K562 (cell line): ENCODE measurements at regions not wholly inside any gene's neighbourhood (a gene's known extent, or its start where the extent isn't known, plus 50 kb on each side); places are given as distances from the start of the nearest gene placed in this dataset.

ENCODE experiments used
- ATAC-seq: fragments of 200-7000 bp; cut with Tn5 transposase; 3 replicates; pipeline ENCODE4 v1.9.1; 2020; ENCODE audit warnings: moderate library complexity
- BruUV-seq: library from RNA; stranded (reverse); fragments of 400-500 nt; replicated peaks from 2 replicates; lab custom pipeline; 2021; lab: Mats Ljungman, UMichigan
- CTCF ChIA-PET: fragments of 300-600 bp; formaldehyde crosslinking; extraction: SDS; loops from one replicate; lab custom pipeline; 2021; ENCODE audit warnings: low intra/inter-chr PET ratio; lab: Yijun Ruan, JAX
- POLR2A ChIA-PET: fragments of 300-600, 350-650 bp; sonication (Branson Sonifier 250); formaldehyde crosslinking; extraction: SDS; loops from one replicate; lab custom pipeline; 2021; ENCODE audit warnings: antibody characterized with exemption, inconsistent platforms; lab: Yijun Ruan, JAX
- DNase-seq, 4 experiments: peaks; one replicate each; pipeline versions ENCODE4 v3.0.0 to v3.0.0-alpha.2; 2011 to 2018; ENCODE audit warnings: low spot score in 3 of 4, mixed read lengths in 3 of 4; ENCODE audit errors: extremely low read depth in 1 of 4
- FAIRE-seq: peaks from 2 replicates; lab custom pipeline; 2011; peaks lifted over from hg19 to GRCh38; lab: Jason Lieb, UNC
- H2AFZ ChIP-seq: 2 replicates; pipeline ENCODE4 v1.6.0; 2011; ENCODE audit warnings: low read depth, low read length, control low read depth, inconsistent platforms
- H3K27ac ChIP-seq: fragments of 200-600 bp; 3 replicates; pipeline ENCODE4 v1.8.0; 2011; ENCODE audit warnings: low read depth, mild to moderate bottlenecking, control low read depth, inconsistent platforms, low read length, moderate library complexity, mixed read lengths; ENCODE audit errors: extremely low read depth
- H3K27me3 ChIP-seq, 2 experiments: fragments of 300-600 bp in 1 of 2; 2 replicates in 1 of 2; 3 replicates in 1 of 2; pipeline versions ENCODE4 v1.6.0 to v1.8.0; 2011; ENCODE audit warnings: inconsistent platforms in 2 of 2, low read length in 2 of 2, mild to moderate bottlenecking in 1 of 2, mixed read lengths in 1 of 2, moderate library complexity in 1 of 2; ENCODE audit not compliant: control insufficient read depth in 2 of 2, insufficient read depth in 2 of 2
- H3K36me3 ChIP-seq: fragments of 300-600 bp; 3 replicates; pipeline ENCODE4 v1.8.0; 2011; ENCODE audit warnings: mild to moderate bottlenecking, low read length, inconsistent platforms; ENCODE audit not compliant: control insufficient read depth, insufficient read depth
- H3K4me1 ChIP-seq, 2 experiments: fragments of 200-600 bp in 1 of 2; replicated peaks in 1 of 2; 2 replicates in 1 of 2; 3 replicates in 1 of 2; pipeline versions ENCODE4 v1.5.1 to v1.8.0; 2011; ENCODE audit warnings: inconsistent platforms in 2 of 2, low read length in 2 of 2, mild to moderate bottlenecking in 1 of 2, mixed read lengths in 1 of 2, moderate library complexity in 1 of 2; ENCODE audit not compliant: control insufficient read depth in 2 of 2, insufficient read depth in 2 of 2
- H3K4me2 ChIP-seq: 2 replicates; pipeline ENCODE4 v1.6.1; 2011; ENCODE audit warnings: low read length, control low read depth, inconsistent platforms, mixed read lengths; ENCODE audit not compliant: insufficient read depth
- H3K4me3 ChIP-seq: fragments of 200-600 bp; sonication (generic), shearing (Covaris generic); 2 replicates; pipeline ENCODE4 v1.5.1; 2016; ENCODE audit warnings: control low read depth, inconsistent platforms
- H3K79me2 ChIP-seq: fragments of 200-600 bp; 3 replicates; pipeline ENCODE4 v1.8.0; 2011; ENCODE audit warnings: low read length, inconsistent platforms; ENCODE audit not compliant: control insufficient read depth, insufficient read depth
- H3K9ac ChIP-seq, 2 experiments: 2 replicates each; pipeline versions ENCODE4 v1.6.0 to v1.6.1; 2011; ENCODE audit warnings: low read depth in 2 of 2, low read length in 2 of 2, control low read depth in 1 of 2, inconsistent platforms in 1 of 2, mild to moderate bottlenecking in 1 of 2, mixed read lengths in 1 of 2; ENCODE audit not compliant: insufficient read depth in 1 of 2
- H3K9me1 ChIP-seq: one replicate; pipeline ENCODE4 v1.6.0; 2011; ENCODE audit warnings: inconsistent platforms, mild to moderate bottlenecking, low read length, moderate library complexity; ENCODE audit not compliant: control insufficient read depth, insufficient read depth
- H3K9me3 ChIP-seq: replicated peaks from 2 replicates; pipeline ENCODE4 v1.5.1; 2011; ENCODE audit warnings: low read depth, low read length, inconsistent platforms; ENCODE audit not compliant: control insufficient read depth, insufficient read depth
- H4K20me1 ChIP-seq: replicated peaks from 2 replicates; pipeline ENCODE4 v1.6.1; 2011; ENCODE audit warnings: low read length, inconsistent platforms, mixed read lengths; ENCODE audit not compliant: control insufficient read depth, insufficient read depth
- ARID2 ChIP-seq: fragments of 450-650 bp; IDR thresholded peaks from 2 replicates; pipeline ENCODE4 v1.6.1; 2017; ENCODE audit warnings: antibody characterized with exemption, mild to moderate bottlenecking
- ATF4 ChIP-seq: fragments of 450-650 bp; formaldehyde crosslinking; IDR thresholded peaks from 2 replicates; pipeline ENCODE4 v1.4.0; 2022; ENCODE audit warnings: mild to moderate bottlenecking, moderate library complexity
- E2F1 ChIP-seq: sonication (generic); formaldehyde crosslinking; IDR thresholded peaks from 2 replicates; pipeline ENCODE4 v1.8.1; 2023; ENCODE audit warnings: mild to moderate bottlenecking, missing genetic modification reagents, moderate library complexity
- FOSL1 ChIP-seq: fragments of 200-800 bp; sonication (Bioruptor generic); conservative IDR thresholded peaks from 2 replicates; pipeline ENCODE4 v1.6.1; 2016; ENCODE audit warnings: missing genetic modification characterization, missing compliant biosample characterization
- GATAD2B ChIP-seq: fragments of 450-650 bp; IDR thresholded peaks from 2 replicates; pipeline ENCODE4 v1.6.1; 2017; ENCODE audit warnings: mild to moderate bottlenecking, borderline replicate concordance
- GTF2E2 ChIP-seq: fragments of 200-800 bp; sonication (Bioruptor generic); IDR thresholded peaks from 2 replicates; pipeline ENCODE4 v1.6.1; 2016; ENCODE audit warnings: missing genetic modification characterization, missing compliant biosample characterization
- HDAC1 ChIP-seq, 2 experiments: fragments of 450-650 bp; IDR thresholded peaks; 2 replicates each; pipeline ENCODE4 v1.6.1; 2016 to 2017; ENCODE audit warnings: inconsistent platforms in 1 of 2, mild to moderate bottlenecking in 1 of 2, moderate library complexity in 1 of 2
- HLTF ChIP-seq: fragments of 450-650 bp; IDR thresholded peaks from 2 replicates; pipeline ENCODE4 v1.6.1; 2016
- KHSRP ChIP-seq: fragments of 450-650 bp; IDR thresholded peaks from 2 replicates; pipeline ENCODE4 v1.6.1; 2017
- LEF1 ChIP-seq: fragments of 450-650 bp; IDR thresholded peaks from 2 replicates; pipeline ENCODE4 v1.6.1; 2016; ENCODE audit warnings: mild to moderate bottlenecking
- MAFG ChIP-seq: fragments of 450-650 bp; conservative IDR thresholded peaks from 2 replicates; pipeline ENCODE4 v1.6.1; 2016; ENCODE audit warnings: missing genetic modification characterization, missing compliant biosample characterization
- MIER1 ChIP-seq: fragments of 450-650 bp; IDR thresholded peaks from 2 replicates; pipeline ENCODE4 v1.6.1; 2016; ENCODE audit warnings: antibody characterized with exemption, mild to moderate bottlenecking, low read depth
- NBN ChIP-seq: fragments of 450-650 bp; IDR thresholded peaks from 2 replicates; pipeline ENCODE4 v1.6.1; 2016; ENCODE audit warnings: low read depth, mild to moderate bottlenecking
- RAD51 ChIP-seq: fragments of 450-650 bp; IDR thresholded peaks from 2 replicates; pipeline ENCODE4 v1.7.1; 2016; ENCODE audit warnings: low read depth, mild to moderate bottlenecking, borderline replicate concordance
- SAP30 ChIP-seq: fragments of 200-600 bp; sonication (generic); IDR thresholded peaks from 2 replicates; pipeline ENCODE4 v1.6.1; 2012; ENCODE audit warnings: borderline replicate concordance, low read depth, mild to moderate bottlenecking, moderate library complexity, low read length, control low read depth, inconsistent platforms; ENCODE audit not compliant: insufficient read depth, poor library complexity, severe bottlenecking
- SMAD1 ChIP-seq: fragments of 150-350 bp; IDR thresholded peaks from 2 replicates; pipeline ENCODE4 v1.6.1; 2014; ENCODE audit warnings: low read length, low read depth; ENCODE audit not compliant: partially characterized antibody
- SMAD3 ChIP-seq: fragments of 450-650 bp; formaldehyde crosslinking; conservative IDR thresholded peaks from 2 replicates; pipeline ENCODE4 v1.4.0; 2020; ENCODE audit warnings: mild to moderate bottlenecking
- SPI1 ChIP-seq: IDR thresholded peaks from 2 replicates; pipeline ENCODE4 v1.6.1; 2011; ENCODE audit warnings: low read depth, low read length, control low read depth, borderline replicate concordance
- XRCC4 ChIP-seq: IDR thresholded peaks from one replicate; pipeline ENCODE4 v1.6.1; 2011; ENCODE audit not compliant: insufficient read depth, insufficient read length; ENCODE audit errors: extremely low read depth
- ZNF217 ChIP-seq: sonication (generic); formaldehyde crosslinking; IDR thresholded peaks from 2 replicates; pipeline ENCODE4 v1.8.0; 2022; ENCODE audit warnings: mild to moderate bottlenecking, missing genetic modification reagents
- ZNF24 ChIP-seq: fragments of 450-650 bp; IDR thresholded peaks from 2 replicates; pipeline ENCODE4 v1.6.1; 2016
- WGBS: fragments of 100-300 bp; shearing (Covaris generic); methylation state at CpG from one replicate; pipeline ENCODE4 v1.1.6; 2016; ENCODE audit warnings: low coverage, mixed read lengths; ENCODE audit not compliant: insufficient coverage; ENCODE audit errors: missing lambda C conversion rate; 5-methylcytosine and 5-hydroxymethylcytosine counted together
- in situ Hi-C: fragments of 300-500 bp; cut with MboI; formaldehyde crosslinking; loops from 4 replicates; pipeline ENCODE4 v1.15.0; 2018; ENCODE audit warnings: inconsistent platforms, mixed read lengths
- intact Hi-C: fragments of 100-400 bp; cut with micrococcal nuclease; formaldehyde crosslinking; loops from 2 replicates; pipeline ENCODE4 v1.14.2; 2022

- peak in 1 of 2 experiments; percentile 56; a peak in 2 of 4 replicates for TF ChIP-seq HDAC1 (IDR thresholded peaks at IDR 0.05)
These were observed 1346.3 kb downstream of the REEP3 start (continued) for GRCh38 chr10:64867501-64867962.

GRCh38 chr10:64873088-64873487, 1351.9 kb downstream of the REEP3 start:
- intact Hi-C loops, result no loop called here
- Histone ChIP-seq H4K20me1 (no peaks in the 10 kb centered on the region), H3K27me3 (no peaks in the 10 kb centered on the region), H3K9ac (no peak overlapping the region), H3K4me1 (no peaks in the 10 kb centered on the region), H2AFZ (peak overlapping the region; percentile 46; the same call in 1 of the 2 replicates), H3K27ac (no peak overlapping the region), H3K9me3 (no peaks in the 10 kb centered on the region), H3K9me1 (no peaks in the 10 kb centered on the region), H3K79me2 (no peaks in the 10 kb centered on the region), H3K36me3 (no peaks in the 10 kb centered on the region), H3K4me2 (no peak overlapping the region), H3K4me3 (no peak overlapping the region)
- TF ChIP-seq ARID2 (no peak), XRCC4 (no peak), SAP30 (no peak), MIER1 (no peak), NBN (no peak), ATF4 (CRISPR knock-in tag) (no peak), KHSRP (no peak), GTF2E2 (no peak), LEF1 (no peak), MAFG (tag) (no peak), SMAD1 (no peak), SMAD3 (CRISPR knock-in tag) (no peak), ZNF217 (CRISPR knock-in tag) (no peak), ZNF24 (no peak), GATAD2B (no peak), E2F1 (CRISPR knock-in tag) (no peak), FOSL1 (tag) (no peak), SPI1 (no peak), HLTF (no peak), RAD51 (no peak)
- ATAC-seq (no peak), DNase-seq (no peak), FAIRE-seq (no peak)
- ChIA-PET POLR2A (no interaction called here), CTCF (no interaction called here)
- WGBS, result 5% methylated on average over 3 of the region's 3 CpGs
- in situ Hi-C loops, result no loop called here
- BruUV-seq, result no TSS peak
